ENCODE measurements at regions not wholly inside any gene's neighbourhood (a gene's known extent, or its start where the extent isn't known, plus 50 kb on each side); places are given as distances from the start of the nearest gene placed in this dataset.

DNA sequence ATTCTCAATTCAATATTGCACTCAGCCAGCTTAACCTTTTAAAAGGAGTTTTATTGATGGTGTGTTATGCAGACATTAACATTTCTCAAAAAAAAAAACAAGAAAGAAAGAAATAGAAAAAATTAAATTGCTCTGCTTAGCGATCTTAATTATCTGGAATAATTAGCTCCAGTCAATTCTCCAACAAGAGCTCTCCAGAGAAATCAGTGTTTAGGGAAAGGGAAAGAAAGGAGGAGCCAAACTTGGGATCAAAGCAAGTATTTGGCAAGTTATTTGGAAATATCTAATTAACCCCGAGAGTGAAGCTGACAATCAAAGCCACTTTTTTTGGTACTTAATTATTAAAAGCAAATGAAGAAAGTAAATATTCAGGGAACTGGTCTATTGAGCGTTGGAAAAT, 60.7 kb upstream of the CAMK1G start:
- no peak for TF ChIP-seq POLR2A (IDR thresholded peaks at IDR 0.05; ENCODE audit: low read depth, low read length)
- no peak for TF ChIP-seq TAF1 (IDR thresholded peaks at IDR 0.05; ENCODE audit: low read depth, low read length)
- TF ChIP-seq POLR2AphosphoS5 (IDR thresholded peaks at IDR 0.05; ENCODE audit: low read depth, low read length), result no peak
- no peak for TF ChIP-seq PAX5 (IDR thresholded peaks at IDR 0.05; ENCODE audit: insufficient read depth, low read length, severe bottlenecking)
- TF ChIP-seq SPI1 (IDR thresholded peaks at IDR 0.05; ENCODE audit: low read depth, low read length), result no peak

All from GM12891 (cell line).